ENCODE measurements at regions not wholly inside any gene's neighbourhood (a gene's known extent, or its start where the extent isn't known, plus 50 kb on each side); places are given as distances from the start of the nearest gene placed in this dataset.

DNA sequence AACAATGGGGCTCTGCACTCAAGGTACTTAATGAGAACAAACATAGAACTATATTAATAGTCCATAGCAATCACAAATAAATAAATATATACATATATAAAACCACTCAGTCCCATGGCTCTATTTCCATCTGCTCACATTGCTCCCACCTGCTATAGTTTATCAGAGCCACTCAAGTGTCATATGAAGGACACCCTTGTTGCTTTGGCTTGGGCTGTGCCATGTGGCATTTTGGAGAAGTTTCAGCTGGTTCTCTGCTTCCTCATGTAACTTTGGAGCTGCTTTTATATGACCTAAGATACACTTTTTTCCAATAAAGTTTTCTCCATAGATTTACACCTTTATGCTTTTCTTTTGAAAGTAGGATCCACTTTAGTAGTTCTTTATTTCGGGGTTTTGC lies 126.4 kb downstream of the KCNJ2 start:
- TF ChIP-seq POLR2A (IDR thresholded peaks at IDR 0.05; ENCODE audit: low read depth, low read length), result no peak
- no peak for TF ChIP-seq POLR2AphosphoS5 (IDR thresholded peaks at IDR 0.05; ENCODE audit: low read depth, low read length)
- no peak for TF ChIP-seq SPI1 (IDR thresholded peaks at IDR 0.05; ENCODE audit: low read depth, low read length)
